ENCODE measurements at regions not wholly inside any gene's neighbourhood (a gene's known extent, or its start where the extent isn't known, plus 50 kb on each side); places are given as distances from the start of the nearest gene placed in this dataset.

- DNase-seq: no peak
These were observed 808.8 kb upstream of the POU3F3 start for GRCh38 chr2:104045071-104045470.

GRCh38 chr2:104046466-104046865, 807.4 kb upstream of the POU3F3 start:
- DNase-seq: no peak

DNA sequence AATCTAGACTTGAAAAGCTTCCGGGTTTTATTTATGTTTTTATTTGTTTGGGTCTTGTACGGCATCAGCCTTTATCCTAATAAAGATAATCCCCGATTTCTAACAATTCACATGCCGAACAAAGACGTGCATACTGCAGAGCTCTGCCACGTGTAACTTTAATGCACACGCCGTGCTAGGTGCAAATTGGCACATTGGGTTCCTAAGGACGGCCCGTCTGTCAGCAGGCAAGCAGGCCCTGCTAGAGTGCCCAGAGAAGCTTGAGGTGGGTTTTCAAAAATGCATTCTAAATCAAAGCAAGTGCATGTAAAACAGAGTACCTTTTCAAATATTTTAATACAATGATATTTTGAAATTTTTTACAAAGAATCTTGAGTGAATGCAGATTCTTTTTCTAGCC, 806.4 kb upstream of the POU3F3 start:
- DNase-seq: no peak

DNA sequence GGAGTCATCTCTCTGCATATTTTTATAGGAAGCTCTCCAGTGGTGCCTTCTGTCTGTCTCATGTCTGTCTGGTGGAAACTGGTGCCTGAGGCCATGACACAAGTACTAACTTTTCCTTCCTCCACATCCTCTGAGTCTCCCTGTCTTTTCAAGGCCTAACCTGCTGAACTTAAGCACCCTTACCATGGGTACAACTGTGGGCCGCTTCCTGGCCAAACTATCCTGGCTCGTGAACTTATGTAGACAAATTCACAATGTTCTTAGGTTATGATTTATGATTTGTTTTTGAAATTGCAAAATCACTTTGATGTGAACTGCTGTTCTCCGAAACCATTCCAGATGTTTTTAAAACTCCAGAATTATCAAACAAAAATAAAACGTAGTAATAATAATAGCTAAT, 804.5 kb upstream of the POU3F3 start:
- DNase-seq: no peak

GRCh38 chr2:104049981-104050380, 803.9 kb upstream of the POU3F3 start:
- DNase-seq: no peak

GRCh38 chr2:104050656-104051242, 803.2 kb upstream of the POU3F3 start:
- DNase-seq: no peak

DNA sequence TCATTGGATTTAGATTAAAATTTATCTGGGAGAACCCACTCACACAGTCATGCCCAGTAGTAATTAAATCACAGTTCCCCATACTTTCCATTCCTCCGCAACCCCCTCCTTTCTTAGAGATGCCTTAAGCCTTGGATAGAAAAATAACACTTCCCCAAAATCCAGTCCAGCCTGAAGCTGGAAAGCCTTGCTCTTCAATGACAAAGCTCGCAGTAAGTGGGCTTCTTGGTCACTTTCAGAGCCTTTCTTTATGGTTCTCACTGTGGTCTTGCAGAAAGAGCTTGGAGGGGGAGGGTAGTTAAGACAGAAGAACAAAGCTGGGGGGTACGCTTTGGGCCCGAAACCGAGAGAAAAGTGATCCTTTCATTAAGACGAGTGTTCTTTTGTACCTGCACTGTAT, 802.1 kb upstream of the POU3F3 start:
- DNase-seq: no peak

DNA sequence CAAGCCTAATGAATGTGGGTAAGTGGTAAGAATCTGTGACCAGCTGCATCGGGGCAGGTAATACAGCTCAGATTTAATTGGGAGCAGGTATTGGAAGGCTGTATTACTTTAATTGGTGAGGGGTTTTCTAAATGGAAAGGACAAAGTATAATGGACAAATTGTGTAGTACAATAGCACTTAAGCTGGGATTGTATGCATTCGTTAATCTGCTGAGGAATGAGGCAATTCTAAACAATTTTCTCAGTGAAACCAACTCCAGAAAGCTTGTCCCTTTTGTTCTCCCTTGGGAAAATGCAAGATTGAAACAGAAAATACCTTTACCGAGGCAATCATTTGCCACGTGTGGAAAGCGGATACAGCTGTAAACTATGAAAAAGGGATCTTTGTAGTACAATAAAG, 801.6 kb upstream of the POU3F3 start:
- DNase-seq: no peak

DNA sequence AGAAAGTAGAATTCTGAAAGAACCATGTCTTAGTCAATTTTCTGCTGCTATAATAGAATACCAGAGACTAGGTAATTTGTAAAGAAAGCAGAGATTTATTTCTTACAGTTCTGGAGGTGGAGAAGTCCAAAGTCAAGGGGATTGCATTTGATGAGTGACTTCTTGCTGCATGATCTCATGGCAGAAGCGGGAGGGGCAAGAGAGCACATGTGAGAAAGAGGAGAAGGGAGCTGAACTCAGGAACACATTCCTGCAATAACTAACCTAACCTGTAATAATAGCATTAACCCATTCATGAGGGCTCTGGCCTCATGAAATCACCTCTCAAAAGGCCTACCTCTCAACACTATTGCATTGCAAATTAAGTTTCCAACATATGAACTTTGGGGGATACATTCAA, 797.5 kb upstream of the POU3F3 start:
- DNase-seq: no peak

DNA sequence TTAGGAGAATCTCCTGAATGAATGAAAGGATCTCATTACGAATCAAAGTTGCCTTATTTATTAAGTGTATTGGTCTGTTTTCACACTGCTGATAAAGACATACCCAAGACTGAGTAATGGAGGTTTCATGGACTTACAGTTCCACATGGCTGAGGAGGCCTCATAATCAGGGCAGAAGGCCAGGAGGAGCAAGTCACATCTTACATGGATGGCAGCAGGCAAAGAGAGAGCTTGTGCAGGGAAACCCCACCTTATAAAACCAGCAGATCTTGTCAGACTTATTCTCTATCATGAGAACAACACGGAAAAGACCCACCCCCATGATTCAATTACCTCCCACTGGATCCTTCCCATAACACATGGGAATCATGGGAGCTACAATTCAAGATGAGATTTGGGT, 785.2 kb upstream of the POU3F3 start:
- no peak for DNase-seq

DNA sequence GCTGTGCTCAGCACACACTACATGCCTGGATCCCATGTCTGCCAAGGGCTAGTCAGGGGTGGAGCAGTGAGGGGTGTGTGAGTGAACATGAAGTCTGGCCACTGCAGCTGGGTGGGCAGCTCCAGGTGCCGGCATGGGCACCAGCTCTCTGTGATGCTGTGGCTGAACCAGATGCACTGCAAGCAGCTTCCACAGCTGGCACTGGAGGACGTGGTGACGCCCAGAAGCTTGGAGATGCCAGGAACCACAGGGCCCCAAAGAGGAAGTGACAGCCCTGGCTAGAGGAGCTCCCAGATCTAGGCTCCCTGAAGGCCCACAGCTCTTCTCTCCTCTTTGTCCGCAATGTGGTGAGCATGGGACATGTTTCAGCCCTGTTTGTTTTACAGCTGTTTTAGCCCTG, 776.3 kb upstream of the POU3F3 start:
- no peak for DNase-seq

DNA sequence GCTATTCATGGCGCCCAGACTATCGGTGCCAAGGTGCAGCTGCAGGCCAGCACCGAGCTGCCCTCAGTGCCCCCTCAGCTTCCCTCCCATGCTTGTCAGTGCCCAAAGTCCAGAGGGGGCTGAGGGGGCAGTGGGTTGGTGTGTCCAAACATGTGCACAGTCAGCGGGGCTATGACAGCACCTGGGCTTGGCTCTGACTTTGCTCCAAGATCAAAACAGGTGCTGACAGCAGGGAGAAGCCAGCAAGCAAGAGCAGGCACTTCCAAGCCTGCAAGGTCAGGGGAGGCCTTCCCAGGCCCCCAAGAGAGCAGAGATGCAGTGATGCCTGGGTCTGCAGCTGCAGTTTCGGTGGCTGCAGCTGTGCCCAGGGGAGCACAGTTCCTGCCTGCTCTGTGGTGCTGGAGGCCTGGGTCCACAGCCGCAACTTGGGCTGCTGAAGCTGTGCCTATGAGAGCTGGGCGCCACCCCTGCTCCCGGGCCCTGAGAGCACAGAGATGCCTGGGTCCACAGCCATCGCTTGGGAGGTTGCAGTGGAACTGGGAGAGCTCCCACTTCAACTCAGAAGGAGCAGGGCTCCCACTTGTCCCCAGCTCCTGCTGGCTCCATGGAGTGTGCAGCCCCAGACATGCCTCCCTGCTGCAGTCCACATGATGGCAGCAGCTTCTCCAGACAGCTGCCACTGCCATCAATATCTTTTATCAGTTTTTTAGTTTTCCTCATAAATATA, 775.3 kb upstream of the POU3F3 start:
- no peak for DNase-seq

- no peak for DNase-seq
These were observed 765.2 kb upstream of the POU3F3 start for GRCh38 chr2:104088745-104089144.

- DNase-seq: no peak
These were observed 763.5 kb upstream of the POU3F3 start for GRCh38 chr2:104090407-104090806.

- no peak for DNase-seq
These were observed 762.0 kb upstream of the POU3F3 start for GRCh38 chr2:104091894-104092293.

DNA sequence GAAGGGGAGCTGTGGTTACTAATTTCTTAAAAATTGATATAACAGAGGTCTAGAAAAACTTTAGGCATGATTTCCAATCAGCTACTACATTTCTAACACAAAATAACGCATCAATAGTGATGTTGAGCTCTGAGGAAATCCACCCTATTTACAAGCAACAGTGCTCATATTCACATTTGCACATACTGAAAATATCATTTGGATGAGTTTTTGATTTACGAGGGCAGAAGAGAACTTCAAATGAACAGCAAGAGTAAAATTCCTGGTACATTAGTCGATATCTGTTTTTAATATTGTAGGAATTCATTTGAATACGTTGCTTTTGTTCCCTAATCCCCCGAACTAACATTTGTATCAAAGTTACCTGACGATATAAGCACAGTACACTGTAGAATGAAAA, 761.0 kb upstream of the POU3F3 start:
- DNase-seq: no peak

DNA sequence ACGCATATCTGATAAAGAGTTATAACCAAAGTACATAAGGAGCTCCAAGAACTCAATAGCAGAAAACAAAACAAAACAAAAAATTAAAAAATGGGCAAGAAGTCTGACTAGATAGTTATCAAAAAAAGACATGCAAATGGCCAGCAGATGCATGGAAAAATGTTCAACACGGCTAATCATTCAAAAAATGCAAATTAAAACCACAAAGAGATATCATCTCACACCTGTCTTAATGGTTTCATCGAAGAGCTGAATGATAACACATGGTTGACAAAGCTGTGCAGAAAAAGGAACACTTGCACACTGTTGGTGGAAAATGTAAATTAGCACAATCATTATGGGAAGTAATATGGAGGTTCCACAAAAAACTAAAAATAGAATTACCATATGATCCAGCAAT, 751.3 kb upstream of the POU3F3 start:
- no peak for DNase-seq

DNA sequence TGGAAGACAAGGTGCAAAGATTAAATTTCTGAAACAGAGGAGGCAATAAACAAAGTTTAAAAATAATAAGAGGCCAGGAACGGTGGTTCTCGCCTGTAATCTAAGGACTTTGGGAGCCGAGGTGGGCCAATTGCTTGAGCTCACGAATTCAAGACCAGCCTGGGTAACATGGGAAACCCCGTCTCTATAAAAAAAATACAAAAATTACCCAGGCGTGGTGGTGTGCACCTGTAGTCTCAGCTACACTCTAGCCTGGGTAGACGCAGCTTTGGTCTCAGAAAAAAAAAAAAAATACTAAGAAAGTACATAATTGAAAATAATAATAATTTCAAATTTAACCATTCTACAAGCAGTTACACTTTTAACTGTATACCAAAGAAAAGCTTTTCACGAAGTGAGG, 744.6 kb upstream of the POU3F3 start:
- DNase-seq: no peak

DNA sequence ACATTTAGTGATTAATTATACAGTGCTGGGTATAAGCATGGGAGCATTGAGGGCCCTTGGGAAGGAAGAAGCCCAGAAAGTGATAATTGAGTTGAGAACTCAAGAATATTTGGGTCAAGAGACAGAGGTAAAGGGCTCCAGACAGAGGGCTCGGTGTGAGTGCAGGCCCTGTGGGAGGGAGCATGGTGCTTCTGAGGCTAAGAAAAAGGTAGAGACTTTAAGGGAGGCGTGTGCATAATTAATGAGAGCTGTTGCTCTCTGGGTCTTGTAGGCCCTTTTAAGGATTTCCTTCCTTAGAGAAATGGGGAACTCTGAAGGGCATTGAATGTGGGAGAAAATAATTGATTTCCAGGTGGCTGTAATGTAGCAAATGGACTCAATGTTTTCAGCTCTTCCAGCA, 735.0 kb upstream of the POU3F3 start:
- DNase-seq: no peak

GRCh38 chr2:104120171-104120570, 733.7 kb upstream of the POU3F3 start:
- no peak for DNase-seq

GRCh38 chr2:104125096-104125495, 728.8 kb upstream of the POU3F3 start:
- no peak for DNase-seq

- no peak for DNase-seq
These were observed 726.7 kb upstream of the POU3F3 start for GRCh38 chr2:104127049-104127770.

DNA sequence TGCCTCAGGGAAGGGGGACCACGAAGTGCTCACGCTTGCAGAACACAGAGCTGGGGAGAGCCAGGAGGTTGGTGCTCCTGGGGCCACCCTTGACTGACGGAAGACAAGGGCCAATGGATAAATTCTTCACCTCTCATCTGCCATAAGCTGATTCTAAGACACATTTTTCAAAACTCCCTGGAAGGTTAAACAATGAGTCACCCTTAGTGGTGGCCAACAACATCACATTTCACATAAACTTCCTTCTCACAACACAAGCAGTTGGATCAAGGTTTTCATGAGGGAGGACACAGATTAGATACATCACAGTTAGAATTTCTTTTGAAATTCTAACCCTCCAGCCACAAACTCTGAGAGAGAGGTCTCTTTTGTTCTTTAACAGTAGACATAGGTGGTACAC, 713.6 kb upstream of the POU3F3 start:
- no peak for DNase-seq

DNA sequence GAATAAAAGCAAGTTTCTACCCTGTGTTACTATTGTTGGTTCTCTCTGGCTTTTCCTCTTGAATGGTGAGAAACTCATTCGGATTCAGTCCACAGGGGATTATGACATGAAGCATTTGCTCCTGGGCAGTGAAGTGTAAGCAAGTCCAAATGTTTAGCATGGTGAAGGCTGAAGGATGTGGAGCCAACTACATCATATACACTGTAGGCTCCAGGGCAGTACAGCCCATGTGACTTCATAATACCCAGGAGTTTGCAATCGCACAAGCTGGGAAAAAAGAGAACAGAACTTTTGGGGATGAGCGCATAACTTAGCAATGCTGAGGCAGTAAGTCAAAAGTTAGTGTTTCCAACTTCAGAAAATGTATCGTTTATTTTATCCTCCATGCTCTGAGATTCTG, 695.7 kb upstream of the POU3F3 start:
- DNase-seq: no peak
